ENCODE measurements at regions not wholly inside any gene's neighbourhood (a gene's known extent, or its start where the extent isn't known, plus 50 kb on each side); places are given as distances from the start of the nearest gene placed in this dataset.

DNA sequence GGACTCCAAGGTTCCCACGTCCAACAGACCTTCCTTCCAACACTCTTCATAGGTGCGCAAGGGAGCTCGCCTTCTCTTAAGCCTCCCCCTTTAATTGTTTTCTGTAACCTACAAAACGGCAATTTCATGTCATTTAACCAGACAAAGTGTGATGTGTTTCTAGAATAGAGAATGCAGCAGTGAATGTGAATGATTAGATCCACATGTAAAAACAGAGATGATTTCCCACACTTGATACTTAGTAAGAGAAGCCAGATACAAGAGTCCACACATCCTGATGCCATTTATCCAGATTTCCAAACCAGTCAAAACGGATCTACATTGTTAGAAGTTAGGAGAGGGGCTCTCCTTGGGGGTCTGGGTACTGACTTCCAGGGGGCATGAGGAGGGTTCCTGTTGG is 89.3 kb downstream of the IRF8 start:
- TF ChIP-seq, protein P1, sequence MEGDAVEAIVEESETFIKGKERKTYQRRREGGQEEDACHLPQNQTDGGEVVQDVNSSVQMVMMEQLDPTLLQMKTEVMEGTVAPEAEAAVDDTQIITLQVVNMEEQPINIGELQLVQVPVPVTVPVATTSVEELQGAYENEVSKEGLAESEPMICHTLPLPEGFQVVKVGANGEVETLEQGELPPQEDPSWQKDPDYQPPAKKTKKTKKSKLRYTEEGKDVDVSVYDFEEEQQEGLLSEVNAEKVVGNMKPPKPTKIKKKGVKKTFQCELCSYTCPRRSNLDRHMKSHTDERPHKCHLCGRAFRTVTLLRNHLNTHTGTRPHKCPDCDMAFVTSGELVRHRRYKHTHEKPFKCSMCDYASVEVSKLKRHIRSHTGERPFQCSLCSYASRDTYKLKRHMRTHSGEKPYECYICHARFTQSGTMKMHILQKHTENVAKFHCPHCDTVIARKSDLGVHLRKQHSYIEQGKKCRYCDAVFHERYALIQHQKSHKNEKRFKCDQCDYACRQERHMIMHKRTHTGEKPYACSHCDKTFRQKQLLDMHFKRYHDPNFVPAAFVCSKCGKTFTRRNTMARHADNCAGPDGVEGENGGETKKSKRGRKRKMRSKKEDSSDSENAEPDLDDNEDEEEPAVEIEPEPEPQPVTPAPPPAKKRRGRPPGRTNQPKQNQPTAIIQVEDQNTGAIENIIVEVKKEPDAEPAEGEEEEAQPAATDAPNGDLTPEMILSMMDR (IDR thresholded peaks at IDR 0.05): no peak
- TF ChIP-seq POLR2A (IDR thresholded peaks at IDR 0.05) (no peak), POLR2AphosphoS5 (IDR thresholded peaks at IDR 0.05) (no peak)

Measured in sigmoid colon (tissue), 4 donors.